Eye (tissue), 1 donor: ENCODE measurements at regions not wholly inside any gene's neighbourhood (a gene's known extent, or its start where the extent isn't known, plus 50 kb on each side); places are given as distances from the start of the nearest gene placed in this dataset.
"Not testable (repeated sequence)": the region's sequence is repeated elsewhere in the genome, so short reads cannot be mapped to it uniquely, and the experiment has no call there.

Experiments
- DNase-seq: peaks from one replicate; pipeline ENCODE4 v3.0.0-alpha.2; 2015

DNA sequence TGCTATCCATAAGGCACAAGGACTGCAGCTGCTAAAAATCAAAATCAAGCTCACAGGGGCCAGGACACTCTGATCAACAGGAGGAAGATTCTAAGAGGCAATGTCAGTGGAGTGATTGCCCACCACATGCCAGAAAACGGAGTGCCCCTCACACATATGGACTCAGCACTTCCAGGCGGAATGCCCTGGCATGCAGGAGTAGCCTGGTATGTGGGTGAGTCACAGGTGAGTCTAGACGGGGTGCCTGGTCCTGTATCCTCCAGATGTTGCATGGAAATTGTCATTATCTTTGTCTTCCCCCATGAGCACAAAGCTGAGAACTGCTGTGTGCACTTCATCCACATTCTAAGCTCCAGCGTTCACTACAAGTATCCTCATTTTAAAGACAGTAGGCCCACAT is 129.2 kb upstream of the FOXD4L5 start:
- not testable (repeated sequence) for DNase-seq

DNA sequence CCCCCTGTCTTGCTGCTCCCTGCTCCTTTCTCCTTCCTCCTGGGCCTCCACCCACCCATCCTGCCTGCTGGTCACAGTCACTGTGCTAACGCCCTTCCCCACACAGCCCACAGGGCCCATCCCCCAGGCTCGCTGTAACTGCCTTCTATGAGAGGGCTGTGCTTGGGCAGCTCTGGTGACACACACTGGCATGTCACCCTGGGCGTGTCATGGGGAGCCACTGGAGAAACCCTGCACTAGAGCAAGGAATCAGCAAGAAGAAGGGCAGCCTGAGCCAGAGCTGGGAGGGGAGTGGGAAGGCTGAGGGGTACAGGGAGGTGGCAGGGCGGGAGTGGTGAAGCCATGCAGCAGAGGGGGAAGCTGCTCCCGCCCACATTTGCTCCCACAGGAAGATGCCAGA is 128.4 kb upstream of the FOXD4L5 start:
- not testable (repeated sequence) for DNase-seq

DNA sequence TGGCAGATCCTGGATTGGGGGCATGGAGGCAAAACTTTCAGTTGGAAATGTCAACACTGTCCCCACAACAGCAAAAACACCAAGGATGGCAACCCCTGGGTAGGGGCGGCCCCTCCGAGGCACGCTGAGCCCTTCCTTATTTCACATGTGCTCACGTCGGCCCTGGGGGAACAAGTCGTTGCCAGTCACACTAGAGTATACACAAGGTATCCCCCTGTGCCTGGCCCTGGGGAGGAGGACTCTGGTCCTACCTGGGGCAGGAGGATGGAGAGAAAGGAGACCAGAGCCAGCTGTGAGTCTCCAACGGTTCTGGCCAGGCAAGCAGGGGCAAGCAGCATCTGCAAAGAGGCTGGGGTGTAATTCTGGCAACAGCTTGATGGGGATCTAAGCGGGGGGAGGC is 126.9 kb upstream of the FOXD4L5 start:
- DNase-seq = no peak

DNA sequence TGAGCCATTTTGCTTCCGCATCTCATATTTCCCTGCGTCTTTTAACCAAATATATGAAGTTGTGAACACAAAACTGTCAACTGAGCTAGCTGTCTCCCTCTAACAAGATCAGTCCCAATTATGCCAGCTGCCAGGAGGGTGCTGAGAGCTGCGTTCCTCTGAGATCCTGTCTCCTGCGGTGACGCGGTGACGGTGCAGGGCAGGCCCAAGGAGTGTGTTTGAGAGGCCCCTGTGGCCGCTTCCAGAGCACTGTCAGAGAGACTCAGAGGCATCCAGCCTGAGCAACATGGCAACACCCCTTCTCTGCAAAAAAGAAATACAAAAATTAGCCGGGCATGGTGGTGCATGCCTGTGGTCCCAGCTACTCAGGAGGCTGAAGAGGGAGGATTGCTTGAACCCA is 126.3 kb upstream of the FOXD4L5 start:
- DNase-seq = no peak

DNA sequence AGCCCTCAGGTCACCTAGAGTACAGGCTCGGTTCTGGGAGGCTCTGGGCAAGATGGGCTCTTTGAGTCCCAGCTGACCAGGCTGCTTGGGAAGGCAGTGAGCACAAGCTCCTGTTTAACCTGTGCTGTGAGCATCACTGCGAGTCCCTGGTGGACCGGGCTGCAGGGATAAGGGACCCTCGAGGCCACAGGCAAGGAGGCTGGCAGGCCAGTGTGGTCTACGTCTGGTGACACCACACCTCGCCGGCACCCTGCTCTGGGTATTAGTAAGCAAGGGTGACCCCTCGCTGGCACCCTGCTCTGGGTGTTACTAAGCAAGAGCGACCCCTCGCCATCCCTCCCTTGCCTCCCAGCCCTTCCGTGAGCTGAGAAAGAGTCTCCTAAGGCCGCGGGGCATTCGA is 125.9 kb upstream of the FOXD4L5 start:
- DNase-seq = no peak

DNA sequence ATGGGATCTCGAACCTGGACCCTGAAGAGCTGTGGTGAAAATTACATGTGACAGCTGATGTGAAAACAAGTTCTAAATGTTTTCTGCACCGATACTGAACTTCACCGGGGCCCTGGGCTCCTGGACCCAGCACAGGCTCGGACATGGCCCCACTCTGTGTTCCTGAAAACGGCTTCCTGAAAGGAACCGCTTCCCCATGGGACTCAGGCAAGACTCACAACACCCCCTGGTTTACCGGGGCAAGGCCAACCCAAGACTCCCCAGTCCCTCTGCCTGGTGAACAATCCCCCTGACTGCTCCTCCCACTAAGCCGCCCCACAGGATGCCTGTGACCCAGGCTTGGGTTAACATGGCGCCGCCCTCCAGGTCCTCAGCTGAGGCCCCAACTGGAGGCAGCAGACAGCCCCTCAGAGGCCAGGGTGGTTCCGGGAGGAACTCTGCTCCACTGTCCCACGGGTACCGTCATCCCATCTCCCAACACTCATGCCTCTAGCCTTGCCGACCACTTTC is 124.5 kb upstream of the FOXD4L5 start:
- DNase-seq = no peak

DNA sequence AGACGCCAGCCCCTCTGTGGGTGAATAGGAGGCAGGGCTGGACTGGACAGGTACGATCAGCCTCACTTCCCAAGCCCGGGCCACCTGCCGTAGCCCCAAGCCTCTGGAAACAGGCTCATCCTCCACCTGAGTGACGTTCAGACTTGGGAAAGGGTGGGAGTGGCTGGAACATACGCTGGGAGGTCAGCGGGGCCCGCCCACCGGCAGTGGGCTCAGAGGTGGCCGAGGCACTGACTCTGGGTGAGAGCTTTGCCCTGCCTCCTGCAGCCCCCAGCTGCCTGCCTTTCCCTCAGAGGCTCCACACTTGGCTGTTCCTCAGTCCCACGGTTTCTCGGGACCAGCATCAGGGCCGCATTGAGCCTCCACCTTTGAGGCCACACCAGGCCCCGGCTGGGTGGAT is 123.8 kb upstream of the FOXD4L5 start:
- DNase-seq = not testable (repeated sequence)

DNA sequence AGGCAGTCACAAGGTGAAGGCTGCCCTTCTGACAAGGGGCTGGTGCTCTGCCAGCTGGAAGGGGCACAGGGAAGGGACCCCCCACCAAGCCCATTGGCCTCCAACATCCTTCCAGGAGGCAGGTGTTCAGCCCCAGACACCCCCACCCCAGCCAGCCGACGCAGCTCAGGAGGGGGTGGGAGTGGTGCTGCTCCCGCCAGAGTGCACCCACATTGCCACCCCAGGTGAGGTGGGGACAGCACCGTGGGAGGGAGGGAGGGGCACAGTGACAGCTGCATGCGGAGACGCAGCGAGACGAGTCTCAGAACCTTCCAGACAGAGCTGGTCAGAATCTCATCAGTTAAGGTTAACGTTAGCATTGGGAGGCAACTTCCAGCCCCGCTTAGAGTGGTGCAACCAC is 121.6 kb upstream of the FOXD4L5 start:
- DNase-seq = not testable (repeated sequence)

DNA sequence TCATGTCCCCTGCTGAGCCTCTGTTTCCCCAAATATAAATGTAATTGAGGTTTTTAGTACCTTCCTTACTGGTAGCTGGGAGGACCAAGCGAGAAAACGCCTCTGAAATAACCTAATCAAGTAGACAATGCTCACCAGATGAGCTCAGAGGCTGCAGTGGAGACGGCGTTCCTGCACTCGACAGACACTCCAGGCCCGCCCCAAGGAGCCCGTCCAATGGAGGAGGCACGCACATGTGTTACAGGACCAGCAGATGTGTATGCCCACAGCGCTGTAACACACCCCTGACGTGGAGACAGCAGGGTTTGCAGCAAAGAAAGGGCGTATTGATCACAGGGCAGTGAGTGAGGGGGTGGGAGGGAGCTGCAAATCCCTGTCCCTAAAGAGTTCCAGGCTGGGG is 120.8 kb upstream of the FOXD4L5 start:
- DNase-seq = not testable (repeated sequence)

DNA sequence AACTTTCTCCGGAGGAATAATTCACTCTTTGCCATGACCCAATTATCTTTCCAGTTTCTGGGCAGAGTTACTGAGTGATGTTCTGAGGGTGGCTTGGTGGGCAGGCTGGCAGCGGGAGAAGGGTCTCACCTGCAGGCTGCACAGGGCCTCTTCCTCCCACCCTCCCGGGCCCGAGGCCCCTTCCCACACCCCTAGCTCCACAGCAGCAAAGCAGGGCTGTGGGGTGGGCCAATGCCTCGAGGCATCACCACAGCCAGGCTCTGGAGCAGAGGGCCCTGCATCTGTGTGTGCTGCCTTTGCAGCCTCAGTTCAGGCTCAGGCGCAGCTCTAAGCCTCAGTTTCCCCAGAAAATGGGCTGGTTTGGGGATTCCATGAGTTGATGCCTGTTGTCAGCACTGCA is 120.2 kb upstream of the FOXD4L5 start:
- DNase-seq = no peak

DNA sequence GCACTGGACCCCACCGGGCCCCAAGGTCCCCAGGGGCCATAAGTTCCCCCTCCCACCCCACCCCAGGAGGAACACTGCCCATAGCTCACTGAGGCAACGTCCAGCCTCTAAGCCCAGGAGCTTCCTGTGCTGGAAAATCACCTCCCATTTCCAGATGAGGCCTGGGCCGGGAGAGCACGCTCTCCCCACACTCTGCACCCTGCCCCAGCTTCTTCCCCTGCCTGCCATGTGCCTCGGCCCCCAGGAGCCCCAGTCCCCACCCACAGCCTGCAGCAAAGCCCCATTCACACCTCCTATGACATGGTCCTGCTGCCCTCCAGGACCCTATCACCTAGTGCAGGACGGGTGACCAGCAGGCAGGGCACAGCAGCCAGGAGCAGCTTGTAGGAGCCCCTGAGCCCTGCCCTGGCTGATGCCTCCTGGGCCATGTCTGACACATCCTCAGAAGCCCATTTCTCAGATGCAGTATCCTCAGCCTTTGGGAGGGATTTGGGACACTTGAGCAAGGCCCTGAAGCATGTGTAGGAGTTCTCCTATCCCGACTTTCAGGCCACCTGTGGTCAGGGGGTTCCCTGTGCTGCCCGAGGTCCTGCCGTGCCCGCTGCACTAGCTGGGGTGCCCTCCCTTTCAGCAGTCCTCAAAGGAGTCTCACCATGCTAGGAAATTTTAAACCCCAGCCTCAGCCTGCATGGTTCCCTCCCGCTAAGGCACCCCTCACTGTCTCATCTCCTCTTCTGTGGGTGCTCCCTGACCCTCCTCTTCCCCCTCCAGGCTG is 119.4 kb upstream of the FOXD4L5 start:
- DNase-seq = no peak

DNA sequence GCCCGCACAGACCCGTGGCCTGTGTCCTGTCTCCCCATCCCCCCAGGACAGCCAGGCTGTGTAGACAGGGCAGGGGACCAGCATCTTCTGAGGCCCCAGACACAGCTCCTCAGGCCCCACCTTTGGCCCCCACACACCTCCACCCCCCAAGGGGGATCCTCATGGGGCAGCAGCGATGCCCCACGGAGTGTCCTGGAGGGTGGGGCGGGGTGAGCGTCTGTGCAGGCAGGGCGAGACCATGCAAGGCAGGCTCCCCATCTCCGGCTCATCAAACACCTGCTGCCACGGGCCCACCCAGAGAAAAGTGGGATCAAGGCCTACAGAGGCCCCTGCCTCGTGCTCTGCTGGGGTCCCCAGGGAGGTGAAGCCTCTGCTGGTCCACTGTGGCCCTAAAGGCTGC is 118.7 kb upstream of the FOXD4L5 start:
- DNase-seq = no peak

DNA sequence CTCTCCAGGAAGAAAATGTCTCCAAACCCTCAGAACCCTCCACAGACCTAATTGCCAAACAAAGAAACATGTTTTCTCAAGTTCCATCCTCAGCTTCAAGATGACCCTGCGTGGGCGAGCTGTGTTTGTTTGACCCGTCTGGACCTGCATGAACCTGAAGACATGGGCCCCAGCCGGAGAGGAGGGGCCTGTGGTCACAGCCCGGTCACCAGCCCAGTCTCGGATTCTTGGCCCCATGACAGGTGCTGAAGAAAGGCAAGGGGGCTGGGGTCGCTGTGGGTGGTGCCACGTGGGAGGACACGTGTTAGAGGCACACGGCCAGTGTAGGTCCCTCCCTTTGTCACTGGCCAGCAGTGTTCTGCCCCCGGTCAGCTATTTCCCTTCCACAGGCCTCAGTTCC is 118.1 kb upstream of the FOXD4L5 start:
- DNase-seq = not testable (repeated sequence)

DNA sequence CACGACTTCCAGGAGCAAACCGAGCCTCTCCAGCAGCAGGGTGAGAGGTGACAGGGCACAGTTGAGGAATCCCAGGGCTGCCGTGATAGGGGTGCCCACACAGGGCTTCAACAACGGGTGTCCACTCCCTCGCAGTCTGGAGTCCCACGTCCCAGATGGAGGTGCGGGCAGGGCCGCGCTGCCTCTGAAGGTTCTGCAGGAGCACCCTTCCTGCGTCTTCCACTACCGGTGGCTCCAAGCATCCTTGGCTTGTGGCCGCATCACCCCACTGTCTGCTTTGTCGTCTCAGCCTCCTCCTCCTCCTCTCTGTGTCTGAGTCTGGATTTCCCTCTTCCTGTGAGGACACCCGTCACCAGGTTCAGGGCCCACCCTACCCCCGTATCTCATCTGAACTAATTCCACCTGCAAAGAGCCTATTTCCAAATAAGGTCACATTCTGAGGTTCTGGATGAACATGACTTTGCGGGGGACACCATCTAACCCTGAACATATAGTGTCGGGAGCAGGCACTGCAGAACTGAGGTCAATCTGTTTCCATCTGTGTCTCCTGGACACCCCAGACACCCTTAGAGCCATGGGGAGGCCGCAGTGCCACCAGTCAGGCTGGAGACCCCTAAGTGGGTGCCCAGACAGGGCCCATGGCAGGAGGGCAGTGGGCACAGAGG is 117.3 kb upstream of the FOXD4L5 start:
- not testable (repeated sequence) for DNase-seq

DNA sequence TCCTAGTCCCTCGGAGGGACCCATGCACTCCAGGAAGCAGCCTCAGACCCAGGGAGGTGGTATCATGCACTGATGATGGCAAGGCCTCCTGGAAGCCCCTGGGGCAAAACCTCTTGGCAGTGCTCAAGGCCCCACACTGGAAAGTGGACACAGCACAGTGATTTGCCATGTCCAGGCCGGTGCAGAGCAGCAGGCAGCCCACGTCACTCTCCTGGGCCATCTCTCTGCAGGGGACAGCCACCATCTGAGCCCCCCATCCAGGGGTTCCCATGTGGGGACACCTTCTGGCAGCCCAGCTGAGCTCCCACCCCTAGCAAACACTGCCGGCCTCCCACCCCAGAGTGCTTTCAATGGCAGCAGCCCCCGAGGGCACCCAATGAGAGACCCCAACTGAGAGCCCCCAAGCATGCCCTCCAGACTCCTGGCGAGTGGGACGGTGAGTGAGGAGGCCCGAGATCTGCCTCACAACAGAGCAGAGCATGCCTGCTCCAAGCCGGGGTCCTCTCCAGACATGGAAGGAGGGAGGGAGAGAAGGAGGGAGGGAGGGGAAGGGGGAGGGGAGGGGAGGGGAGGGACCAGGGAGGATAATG is 116.5 kb upstream of the FOXD4L5 start:
- not testable (repeated sequence) for DNase-seq

DNA sequence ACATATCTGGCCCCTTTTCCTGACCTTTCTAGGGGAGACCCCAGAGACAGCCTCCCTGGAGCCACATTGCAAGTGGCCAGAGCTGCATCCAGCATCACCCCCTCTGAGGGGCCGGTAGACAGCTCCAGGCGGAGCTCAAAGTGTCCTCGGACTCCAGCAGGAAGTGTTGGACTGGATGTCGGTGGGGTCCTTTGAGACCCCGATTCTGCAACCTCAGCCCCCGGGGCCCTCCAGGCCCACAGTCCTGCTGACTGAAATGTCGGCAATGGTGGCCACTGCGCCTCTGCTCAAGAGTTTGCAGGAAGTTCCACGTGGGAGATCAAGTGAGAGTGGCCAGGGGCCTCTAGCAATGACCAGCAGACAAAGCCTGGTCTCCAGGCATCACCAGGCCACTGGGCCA is 115.9 kb upstream of the FOXD4L5 start:
- no peak for DNase-seq

DNA sequence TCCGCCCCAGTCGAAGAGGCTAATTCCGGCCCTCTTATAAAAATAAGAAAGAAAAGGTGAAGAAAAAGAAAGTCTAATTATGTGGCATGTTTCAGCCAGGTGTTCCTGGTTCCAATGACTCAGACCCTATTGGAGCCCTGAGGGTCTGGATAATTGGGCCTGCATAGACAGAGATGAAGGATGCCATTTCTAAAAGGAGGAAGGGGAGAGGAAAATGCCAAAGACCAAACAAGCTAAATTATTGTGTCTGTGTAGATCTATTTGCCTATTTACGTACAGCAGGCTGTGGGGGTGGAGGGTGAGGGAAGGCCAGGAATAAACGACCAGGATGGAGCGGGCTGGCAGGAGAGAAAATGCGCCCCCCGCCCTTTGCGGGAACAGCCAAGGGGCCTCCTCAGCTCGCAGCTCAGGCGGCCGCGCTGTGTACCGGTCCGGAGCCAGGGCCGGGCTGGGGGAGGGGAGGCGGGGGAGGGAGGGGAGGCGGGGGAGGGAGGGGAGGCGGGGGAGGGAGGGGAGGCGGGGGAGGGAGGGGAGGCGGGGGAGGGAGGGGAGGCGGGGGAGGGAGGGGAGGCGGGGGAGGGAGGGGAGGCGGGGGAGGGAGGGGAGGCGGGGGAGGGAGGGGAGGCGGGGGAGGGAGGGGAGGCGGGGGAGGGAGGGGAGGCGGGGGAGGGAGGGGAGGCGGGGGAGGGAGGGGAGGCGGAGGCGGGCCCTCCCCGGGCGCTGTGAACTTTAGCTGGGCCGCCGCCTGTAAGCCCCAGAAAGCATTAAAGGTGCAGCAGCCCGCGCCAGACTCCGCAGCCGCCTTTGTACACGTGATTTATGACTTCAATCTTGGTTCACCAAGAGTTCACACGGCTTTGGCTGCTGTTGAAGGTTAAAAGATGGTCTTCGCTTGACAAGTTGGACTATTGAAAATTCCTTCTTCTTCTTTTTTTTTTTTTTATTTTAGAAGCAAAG is 113.0 kb upstream of the FOXD4L5 start:
- DNase-seq = not testable (repeated sequence)

DNA sequence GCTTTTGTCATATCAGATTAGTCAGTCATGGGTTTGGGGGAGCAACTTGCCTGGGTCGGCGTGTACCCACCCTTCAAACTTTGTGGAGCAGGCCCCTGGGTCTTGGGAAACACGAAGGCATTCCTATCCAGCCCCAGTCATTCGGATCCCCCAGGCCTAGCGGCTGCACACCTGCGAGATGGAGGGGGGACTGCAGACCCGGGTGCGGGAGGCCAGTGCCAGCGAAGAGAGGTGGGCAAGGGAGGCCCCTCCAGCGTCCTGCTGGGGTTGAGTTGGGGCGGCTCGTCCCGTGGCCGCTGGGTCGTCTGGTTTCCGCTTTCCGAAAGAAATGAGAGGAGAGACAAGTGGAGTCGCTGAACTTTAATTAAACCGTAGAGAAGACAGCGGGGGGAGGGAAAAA is 112.2 kb upstream of the FOXD4L5 start:
- not testable (repeated sequence) for DNase-seq

DNA sequence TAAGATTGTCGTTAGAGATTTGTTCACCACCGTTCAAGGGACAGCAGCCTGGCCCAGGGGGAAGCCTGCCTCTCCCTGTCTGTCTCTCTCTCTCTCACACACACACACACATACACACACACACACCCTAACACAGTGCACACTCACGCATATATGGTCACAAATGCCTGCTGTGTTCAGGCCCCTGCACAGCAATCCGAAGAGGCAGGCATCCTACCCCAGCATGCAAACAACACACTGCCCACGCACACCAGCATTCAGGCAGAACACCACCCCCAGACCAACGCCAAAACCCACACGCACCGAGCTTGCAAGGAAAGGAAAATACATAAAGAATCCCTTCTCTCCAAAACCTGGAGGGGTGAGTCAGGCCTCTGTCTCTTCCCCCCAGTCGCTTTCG is 111.6 kb upstream of the FOXD4L5 start:
- DNase-seq = not testable (repeated sequence)

DNA sequence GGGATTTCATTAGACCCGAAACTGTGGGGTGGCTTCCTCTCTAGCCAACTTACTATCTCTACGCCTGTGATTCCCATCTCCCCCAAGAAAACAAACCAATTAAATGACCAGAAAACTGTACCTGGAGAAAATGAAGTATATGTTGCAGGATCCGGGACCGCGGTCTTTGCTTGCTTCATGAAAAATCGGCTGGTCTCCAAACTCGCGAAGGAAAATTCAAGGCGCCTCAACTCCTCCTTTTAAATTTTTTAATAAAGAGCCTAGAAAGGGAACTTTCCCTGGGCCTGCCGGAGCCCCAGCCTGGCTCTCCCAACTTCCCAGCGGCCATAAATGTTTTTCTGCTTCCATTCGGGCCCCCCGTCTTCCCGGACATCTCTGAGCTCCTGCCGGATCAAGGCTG is 110.8 kb upstream of the FOXD4L5 start:
- not testable (repeated sequence) for DNase-seq

DNA sequence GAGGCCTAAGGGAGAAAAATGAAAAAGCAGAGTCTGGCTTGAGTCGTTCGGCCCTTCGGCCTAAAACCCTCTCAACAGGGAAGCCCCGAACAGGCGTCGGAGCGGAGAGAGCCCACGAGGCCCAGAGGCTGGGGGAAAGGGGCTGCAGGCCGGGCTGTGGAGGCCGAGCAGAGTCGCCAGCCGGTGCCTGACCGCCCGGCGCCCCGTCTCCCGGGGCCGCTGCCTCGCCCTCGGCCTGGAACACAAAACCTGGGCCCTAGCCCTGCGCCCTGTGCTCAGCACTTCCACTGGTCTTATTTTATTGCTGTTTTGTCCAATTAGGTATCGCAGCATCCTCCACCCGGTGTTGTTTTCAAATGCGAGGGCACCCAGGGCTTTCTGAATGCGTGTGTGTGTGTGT is 110.1 kb upstream of the FOXD4L5 start:
- not testable (repeated sequence) for DNase-seq

DNA sequence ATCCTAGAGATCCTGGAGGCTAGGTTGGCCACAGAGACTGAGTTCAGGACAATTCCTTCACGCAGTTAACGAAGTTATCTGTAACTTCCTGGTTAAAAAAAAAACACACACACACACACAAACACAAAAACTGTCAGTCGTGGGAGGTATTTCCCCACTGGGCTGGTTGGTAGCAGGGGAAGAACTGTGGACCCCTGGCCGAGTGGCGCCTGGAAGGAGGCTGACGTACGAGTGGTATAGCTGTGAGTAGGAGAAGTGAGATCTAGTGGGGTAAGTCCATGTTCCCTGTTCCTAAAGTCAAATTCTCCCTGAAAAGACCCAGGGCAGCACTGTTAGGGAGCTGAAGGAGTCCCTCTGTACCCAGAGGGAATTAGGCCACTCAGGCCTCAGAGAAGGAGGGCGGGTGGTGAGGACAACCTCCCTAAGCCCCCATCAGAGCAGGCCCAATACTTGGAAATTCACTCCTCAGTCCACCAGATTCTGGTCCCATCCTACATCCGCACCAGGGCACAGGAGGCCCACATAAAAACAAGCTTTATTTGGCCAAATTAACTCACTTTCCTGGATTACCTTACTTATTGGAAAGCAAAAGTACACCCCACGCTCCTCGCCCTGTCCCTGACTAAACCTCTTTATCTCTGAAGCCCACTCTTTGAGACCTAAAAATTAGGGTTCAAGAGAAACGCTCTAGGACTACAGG is 108.3 kb upstream of the FOXD4L5 start:
- DNase-seq = not testable (repeated sequence)
